ENCODE measurements at regions not wholly inside any gene's neighbourhood (a gene's known extent, or its start where the extent isn't known, plus 50 kb on each side); places are given as distances from the start of the nearest gene placed in this dataset.

DNA sequence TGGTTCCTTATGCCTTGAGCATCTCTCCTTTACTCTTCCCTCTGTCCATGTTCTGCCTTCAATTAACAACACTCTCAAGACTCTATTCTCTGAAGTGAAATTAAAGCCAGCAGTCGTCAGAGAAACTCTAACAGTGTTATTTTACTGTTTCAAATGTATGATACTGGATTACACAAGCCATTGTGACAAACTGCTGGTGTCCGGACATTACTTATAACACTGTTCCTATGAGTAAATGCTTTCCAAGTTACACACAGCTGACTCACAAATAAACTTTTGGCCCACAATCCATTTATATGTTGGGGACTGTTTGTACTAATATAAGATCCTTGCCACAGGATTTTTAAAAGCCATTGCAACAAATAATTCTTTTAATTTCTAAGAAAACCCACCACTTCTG, 63.2 kb upstream of the GHR start:
- no peak for DNase-seq (ENCODE audit: low spot score)

DNA sequence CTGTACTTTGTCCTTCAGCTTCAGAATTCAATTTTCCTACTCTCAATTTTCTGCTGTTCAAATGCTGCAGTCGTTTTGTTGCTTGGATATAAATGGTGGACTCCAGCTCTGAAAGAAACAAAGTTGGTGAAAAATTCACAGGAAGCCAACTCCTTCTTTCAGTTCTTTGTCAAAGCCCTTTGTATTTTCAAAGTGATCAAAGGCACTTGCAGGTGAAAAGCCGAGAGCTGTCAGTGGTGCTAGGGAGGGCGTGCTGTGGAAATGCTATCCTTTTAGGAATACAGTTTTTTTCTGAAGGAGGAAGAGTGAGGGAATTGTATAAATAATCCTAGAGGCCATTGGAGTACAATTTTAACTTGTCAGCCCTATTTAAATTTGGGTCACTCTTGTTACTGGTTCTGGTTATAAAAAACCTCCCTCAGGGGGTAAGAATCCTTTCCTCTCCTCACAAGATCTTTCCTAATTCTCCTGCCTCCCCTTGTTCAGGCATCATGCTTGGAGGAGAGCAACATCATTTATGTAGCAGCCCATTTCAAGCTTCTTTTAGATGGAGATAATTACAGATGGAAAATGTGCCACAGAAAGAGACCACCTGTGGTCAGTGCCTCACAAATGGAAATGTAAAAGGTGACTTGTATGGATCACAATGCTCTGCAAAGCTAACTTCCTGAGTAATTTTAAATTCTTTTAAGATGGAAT, 62.5 kb upstream of the GHR start:
- no peak for DNase-seq (ENCODE audit: low spot score)

DNA sequence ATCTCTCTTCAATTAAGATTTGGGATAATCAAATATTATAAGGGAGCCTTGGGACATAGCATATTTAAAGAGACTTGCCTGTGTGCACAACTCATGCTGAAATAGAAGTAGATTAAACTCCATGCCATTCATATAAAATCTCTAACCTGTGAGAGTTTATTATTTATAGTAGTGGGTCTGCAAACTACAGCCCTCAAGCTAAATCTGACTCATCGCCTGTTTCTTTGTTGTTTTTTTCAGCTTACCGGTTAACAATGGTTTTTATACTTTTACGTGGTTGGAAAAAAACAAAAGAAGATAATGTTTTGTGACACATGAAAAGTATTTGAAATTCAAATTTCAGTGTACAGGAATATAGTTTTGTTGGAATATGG, 61.9 kb upstream of the GHR start:
- no peak for DNase-seq (ENCODE audit: low spot score)

GRCh38 chr5:42366051-42366450, 57.2 kb upstream of the GHR start:
- no peak for DNase-seq (ENCODE audit: low spot score)
